ENCODE measurements at regions not wholly inside any gene's neighbourhood (a gene's known extent, or its start where the extent isn't known, plus 50 kb on each side); places are given as distances from the start of the nearest gene placed in this dataset.

DNA sequence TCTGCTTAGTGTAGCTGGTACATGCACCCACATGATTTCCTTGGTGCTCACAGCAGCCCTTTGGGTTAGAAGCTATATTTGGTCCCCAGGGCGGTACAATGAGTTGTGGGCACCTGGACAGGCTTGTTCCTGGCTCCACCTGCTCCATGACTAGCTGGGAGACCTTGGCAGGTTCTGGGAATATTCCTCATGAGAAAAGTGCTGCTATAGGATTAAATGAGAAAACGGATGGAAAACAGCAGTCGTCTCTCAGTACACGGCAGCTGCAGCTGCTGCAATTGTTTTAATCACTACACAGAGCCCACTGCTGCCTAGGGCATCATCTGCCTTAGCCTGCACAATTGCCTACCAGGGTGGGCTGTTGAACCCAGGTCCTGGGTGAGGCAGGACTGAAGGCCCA, 424.5 kb upstream of the B3GAT1 start:
- TF ChIP-seq POLR2A (IDR thresholded peaks at IDR 0.05; ENCODE audit: low read length) (no peak), GATA1 (IDR thresholded peaks at IDR 0.05; ENCODE audit: low read depth, low read length) (no peak)
